Activated naive CD8-positive, alpha-beta T cell treated with anti-CD3 and anti-CD28 coated beads for 36 hours (primary cell): ENCODE measurements at regions not wholly inside any gene's neighbourhood (a gene's known extent, or its start where the extent isn't known, plus 50 kb on each side); places are given as distances from the start of the nearest gene placed in this dataset.
"Not testable (repeated sequence)": the region's sequence is repeated elsewhere in the genome, so short reads cannot be mapped to it uniquely, and the experiment has no call there.

Experiments used
- DNase-seq: peaks from one replicate; pipeline ENCODE4 v3.0.0; 2021
- H3K27ac Mint-ChIP-seq: one replicate; pipeline ENCODE4 v1.8.0; 2022; ENCODE audit warnings: mild to moderate bottlenecking, moderate library complexity, mixed read lengths
- H3K27me3 Mint-ChIP-seq: one replicate; pipeline ENCODE4 v1.8.0; 2022; ENCODE audit warnings: mild to moderate bottlenecking, mixed read lengths
- H3K36me3 Mint-ChIP-seq: one replicate; pipeline ENCODE4 v1.8.0; 2021; ENCODE audit warnings: mild to moderate bottlenecking, mixed read lengths
- H3K4me1 Mint-ChIP-seq: one replicate; pipeline ENCODE4 v1.8.0; 2021; ENCODE audit warnings: mixed read lengths
- H3K4me3 Mint-ChIP-seq: one replicate; pipeline ENCODE4 v1.8.0; 2022; ENCODE audit warnings: mild to moderate bottlenecking, moderate library complexity, mixed read lengths
- H3K9me3 Mint-ChIP-seq: one replicate; pipeline ENCODE4 v1.8.0; 2022; ENCODE audit warnings: mixed read lengths

DNA sequence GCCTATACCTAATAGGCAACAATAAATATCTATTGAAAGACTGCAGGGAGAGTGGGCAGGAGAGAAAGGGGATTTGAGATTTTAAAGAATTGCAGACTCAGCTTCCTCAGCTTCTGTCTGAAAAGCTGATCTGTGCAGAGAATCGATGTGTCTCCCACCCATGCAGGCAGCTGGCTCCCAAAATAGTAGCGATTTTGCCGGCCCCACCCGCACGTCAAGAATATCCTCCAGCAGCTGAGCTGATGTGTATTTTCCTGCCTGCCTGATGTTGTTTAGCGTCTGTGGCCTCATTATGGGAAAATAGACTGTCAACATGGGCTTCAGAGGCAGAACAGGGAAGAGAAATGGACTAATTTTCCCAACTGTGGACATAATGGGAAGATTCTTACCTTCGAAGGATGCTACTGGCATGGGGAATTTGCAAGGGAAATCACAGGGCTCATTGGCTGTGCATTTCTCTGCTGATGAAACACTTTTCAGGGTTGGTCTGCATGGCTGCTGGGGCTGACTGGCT is 699.8 kb downstream of the PTPRU start:
- DNase-seq = no peak
- Mint-ChIP-seq H3K4me3 (no peak overlapping the region), H3K27me3 (peaks cover 9% of the 10 kb centered on the region), H3K36me3 (no peaks in the 10 kb centered on the region), H3K9me3 (no peaks in the 10 kb centered on the region), H3K4me1 (no peaks in the 10 kb centered on the region), H3K27ac (no peak overlapping the region)

DNA sequence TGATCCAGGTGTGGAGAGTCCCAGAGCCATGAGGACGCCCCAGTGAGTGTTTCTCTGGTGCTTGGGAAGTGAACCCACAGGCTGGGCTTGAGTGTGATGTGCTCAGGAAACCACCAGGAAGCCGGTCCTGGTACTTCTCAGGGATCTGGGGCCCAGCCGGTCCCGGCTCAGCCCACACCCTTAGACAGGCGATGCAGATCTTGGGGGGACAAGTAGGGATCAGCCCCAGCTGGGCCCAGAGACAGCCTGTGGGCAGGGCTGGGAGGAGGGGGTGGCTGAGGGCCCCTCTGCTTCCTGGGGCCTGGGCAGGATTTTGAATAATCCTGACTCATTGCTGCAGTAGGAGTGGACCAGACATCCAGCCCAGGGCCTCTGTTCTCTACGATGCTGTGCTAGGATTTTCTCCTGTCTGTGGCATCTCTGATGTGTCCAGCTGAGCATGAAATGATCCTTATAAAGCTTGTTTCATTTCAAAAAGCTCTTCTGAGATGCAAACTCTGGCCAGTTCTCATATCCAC is 698.0 kb downstream of the PTPRU start:
- no peak overlapping the region for H3K4me3 Mint-ChIP-seq
- DNase-seq = no peak
- peaks cover 9% of the 10 kb centered on the region for H3K27me3 Mint-ChIP-seq
- no peak overlapping the region for H3K27ac Mint-ChIP-seq
- no peaks in the 10 kb centered on the region for H3K4me1 Mint-ChIP-seq
- no peaks in the 10 kb centered on the region for H3K36me3 Mint-ChIP-seq
- H3K9me3 Mint-ChIP-seq = no peaks in the 10 kb centered on the region

DNA sequence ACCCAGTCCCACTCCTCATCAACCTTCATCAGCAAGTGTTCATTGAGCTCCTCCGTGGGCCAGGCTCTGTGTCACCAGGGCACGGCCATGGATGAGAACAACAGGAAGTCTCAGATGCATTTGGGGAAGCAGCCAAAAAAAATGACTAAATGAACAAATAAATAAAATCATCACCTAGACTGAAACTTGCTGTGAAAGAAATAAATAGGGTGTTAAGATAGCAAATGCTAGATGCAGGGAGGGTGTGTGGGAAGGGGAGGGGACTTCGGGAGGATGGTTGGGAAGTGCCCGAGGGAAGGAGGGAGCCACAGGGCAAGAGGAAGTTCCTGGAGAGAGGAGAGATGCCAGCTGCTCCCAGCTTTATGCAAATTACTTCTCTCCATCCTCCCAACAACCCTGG is 696.7 kb downstream of the PTPRU start:
- no peaks in the 10 kb centered on the region for H3K4me1 Mint-ChIP-seq
- no peak overlapping the region for H3K27ac Mint-ChIP-seq
- no peaks in the 10 kb centered on the region for H3K36me3 Mint-ChIP-seq
- H3K4me3 Mint-ChIP-seq = no peak overlapping the region
- H3K9me3 Mint-ChIP-seq = no peaks in the 10 kb centered on the region
- DNase-seq = no peak
- peaks cover 9% of the 10 kb centered on the region for H3K27me3 Mint-ChIP-seq

DNA sequence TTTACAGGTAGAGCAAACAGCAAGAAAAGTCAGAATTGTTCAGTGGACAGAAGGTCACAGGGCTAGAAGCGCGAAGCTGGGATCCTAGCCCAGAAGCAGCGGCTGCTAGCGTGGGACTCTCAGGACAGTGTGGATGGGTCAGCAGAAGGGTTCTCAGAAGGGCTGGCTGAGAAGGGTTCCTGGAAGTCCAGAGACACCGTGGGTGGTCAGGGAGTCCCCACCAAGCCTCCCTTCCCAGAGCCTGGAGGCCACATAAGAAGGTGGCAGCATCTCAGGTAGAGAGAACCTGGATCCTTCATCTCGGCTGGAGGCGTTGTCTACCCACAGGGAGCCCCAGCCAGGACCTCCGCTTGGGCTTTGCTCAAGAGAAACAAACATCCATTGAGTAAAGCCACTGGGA is 696.3 kb downstream of the PTPRU start:
- no peaks in the 10 kb centered on the region for H3K9me3 Mint-ChIP-seq
- H3K27ac Mint-ChIP-seq = no peak overlapping the region
- H3K36me3 Mint-ChIP-seq = no peaks in the 10 kb centered on the region
- no peaks in the 10 kb centered on the region for H3K4me1 Mint-ChIP-seq
- H3K27me3 Mint-ChIP-seq = peaks cover 9% of the 10 kb centered on the region
- no peak for DNase-seq
- no peak overlapping the region for H3K4me3 Mint-ChIP-seq

DNA sequence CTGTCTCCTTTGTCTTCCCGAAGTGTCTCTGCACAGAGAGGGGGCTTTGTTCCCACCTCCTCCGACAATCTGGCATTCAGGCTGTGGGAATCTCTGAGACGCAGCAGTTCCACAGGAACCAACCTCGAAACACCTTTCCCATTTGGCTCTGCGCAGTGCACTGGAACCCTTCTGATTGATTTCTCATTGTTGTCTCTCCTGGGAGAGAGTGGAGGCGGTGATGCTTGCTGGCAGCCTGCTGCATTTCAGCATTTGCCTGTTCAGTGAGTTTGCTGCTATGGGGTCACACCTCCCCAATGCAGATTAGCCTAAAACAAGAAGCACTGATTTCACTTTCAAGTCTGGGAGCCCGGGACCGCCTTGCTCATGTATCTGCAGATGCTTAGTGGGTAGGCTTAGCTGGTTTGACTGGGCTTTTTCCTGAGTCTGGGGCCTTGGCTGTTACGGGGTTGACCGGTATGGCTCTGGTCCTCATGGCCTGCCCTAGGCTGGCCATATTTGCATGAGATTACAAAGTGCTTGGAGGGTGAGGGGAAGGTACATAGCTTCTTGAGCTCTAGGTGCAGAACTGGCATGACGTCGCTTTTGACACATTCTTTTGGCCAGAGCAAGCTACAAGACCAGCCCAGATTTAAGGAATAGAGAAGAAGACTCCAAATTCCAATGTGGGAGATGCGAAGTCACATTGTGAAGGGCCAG is 695.3 kb downstream of the PTPRU start:
- Mint-ChIP-seq H3K36me3 (no peaks in the 10 kb centered on the region), H3K27ac (no peak overlapping the region), H3K4me3 (no peak overlapping the region), H3K27me3 (peaks cover 9% of the 10 kb centered on the region), H3K9me3 (no peaks in the 10 kb centered on the region), H3K4me1 (no peaks in the 10 kb centered on the region)
- no peak for DNase-seq

DNA sequence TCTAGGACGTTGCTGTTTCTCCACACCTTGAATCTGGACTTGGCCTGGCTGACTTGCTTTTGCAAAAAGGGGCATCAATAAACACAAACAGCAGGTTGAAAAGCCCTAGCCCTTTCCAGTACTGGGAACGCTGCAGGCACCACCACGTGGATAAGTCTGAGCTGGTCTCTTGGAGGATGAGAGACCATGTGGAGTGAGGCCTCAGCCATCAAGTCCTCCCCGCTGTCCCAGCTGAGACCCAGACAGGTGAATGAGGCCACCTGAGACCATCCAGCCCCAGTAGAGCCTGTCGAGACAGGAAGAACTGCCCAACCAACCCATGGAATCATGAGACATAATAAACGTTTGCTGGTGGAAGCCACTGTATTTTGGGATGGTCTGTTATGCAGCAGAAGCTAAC is 688.7 kb downstream of the PTPRU start:
- Mint-ChIP-seq H3K9me3 (no peaks in the 10 kb centered on the region), H3K36me3 (no peaks in the 10 kb centered on the region), H3K27ac (no peak overlapping the region), H3K4me1 (no peaks in the 10 kb centered on the region), H3K4me3 (no peak overlapping the region), H3K27me3 (peaks cover 10% of the 10 kb centered on the region)
- no peak for DNase-seq

DNA sequence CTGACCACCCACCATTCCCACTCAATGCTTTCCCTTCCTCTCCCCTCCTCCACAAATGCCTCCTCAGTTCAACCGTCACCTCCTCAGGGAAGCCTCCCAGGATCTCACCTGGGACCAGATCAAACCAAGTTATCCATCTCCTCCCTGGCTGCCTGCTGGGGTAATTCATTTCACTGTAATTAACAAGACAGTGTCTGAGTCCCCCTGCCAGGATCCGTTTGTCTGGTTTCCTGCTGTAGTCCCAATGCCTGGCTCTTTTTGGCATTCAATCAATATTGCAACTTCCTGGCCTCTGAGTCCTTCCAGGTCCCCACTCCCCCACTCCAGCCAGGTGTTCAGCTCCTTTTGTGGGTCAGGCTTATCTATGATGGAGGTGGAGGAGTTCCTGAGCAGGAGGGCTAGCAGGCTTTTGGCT is 687.7 kb downstream of the PTPRU start:
- peaks cover 10% of the 10 kb centered on the region for H3K27me3 Mint-ChIP-seq
- H3K4me3 Mint-ChIP-seq = no peak overlapping the region
- H3K4me1 Mint-ChIP-seq = no peaks in the 10 kb centered on the region
- no peaks in the 10 kb centered on the region for H3K36me3 Mint-ChIP-seq
- H3K9me3 Mint-ChIP-seq = no peaks in the 10 kb centered on the region
- DNase-seq = no peak
- H3K27ac Mint-ChIP-seq = no peak overlapping the region

DNA sequence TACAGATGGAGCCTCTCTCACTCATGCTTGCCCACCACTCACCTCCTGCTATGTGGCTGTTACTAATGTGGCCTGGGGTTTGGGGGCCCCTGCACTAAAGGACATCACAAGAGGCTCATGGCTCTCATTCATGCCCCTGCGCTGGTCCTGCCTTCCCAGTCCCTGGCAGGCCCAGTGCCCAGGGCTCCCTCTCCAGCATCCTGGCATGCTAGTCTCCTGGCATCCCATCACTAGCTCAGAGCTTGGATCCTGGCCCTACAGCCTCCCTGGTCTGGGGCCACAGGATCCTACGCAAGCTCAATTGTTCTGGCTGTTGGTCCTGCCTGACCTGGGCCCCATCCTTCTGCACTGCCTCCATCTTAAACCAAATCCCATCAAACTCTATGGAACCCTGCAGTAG is 685.4 kb downstream of the PTPRU start:
- no peak for DNase-seq
- no peaks in the 10 kb centered on the region for H3K9me3 Mint-ChIP-seq
- peaks cover 10% of the 10 kb centered on the region for H3K27me3 Mint-ChIP-seq
- H3K4me3 Mint-ChIP-seq = no peak overlapping the region
- H3K36me3 Mint-ChIP-seq = no peaks in the 10 kb centered on the region
- no peaks in the 10 kb centered on the region for H3K4me1 Mint-ChIP-seq
- H3K27ac Mint-ChIP-seq = no peak overlapping the region

DNA sequence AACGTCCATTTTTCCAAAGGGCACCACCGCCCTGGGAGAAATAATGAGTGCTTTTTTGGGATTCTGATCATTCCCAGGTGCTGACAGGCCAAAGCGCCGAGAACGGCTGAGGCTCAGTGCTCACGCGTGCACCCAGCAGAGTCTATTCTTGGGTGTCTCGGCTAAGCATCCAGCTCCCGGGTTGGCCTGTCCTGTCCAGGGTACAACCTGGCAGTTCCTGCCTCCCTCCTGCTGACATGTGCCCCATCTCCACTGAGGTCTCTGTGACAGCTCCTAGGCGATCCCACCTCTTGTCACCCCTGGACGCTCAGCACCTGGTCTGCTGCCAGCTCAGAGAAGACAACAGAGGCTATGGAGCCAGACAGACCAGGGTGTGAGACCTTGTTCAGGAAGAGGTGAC is 684.5 kb downstream of the PTPRU start:
- H3K27me3 Mint-ChIP-seq = peaks cover 10% of the 10 kb centered on the region

DNA sequence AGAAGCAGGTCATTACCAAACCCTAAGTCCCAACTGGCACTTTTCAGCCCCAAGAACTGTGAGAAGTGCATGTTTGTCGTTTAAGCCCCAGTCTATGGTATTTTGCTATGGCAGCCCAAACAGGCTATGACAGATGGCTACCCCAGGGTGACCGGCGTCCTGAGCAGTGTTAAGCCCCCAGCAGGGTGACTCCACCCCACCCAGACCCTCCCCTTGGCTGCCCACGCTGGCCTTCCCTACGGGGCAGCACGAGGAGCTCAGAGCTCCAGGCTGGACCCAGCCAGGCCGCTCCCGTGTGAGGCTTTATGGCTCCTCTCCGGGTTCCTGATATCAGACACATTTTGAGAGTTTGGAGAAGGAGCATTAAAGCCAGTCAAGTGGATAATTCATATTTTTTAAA is 684.0 kb downstream of the PTPRU start:
- DNase-seq = no peak
- Mint-ChIP-seq H3K4me1 (no peaks in the 10 kb centered on the region), H3K36me3 (no peaks in the 10 kb centered on the region), H3K27me3 (peaks cover 10% of the 10 kb centered on the region), H3K27ac (no peak overlapping the region), H3K9me3 (no peaks in the 10 kb centered on the region), H3K4me3 (no peak overlapping the region)

More for the DNA sequence above, 684.5 kb downstream of the PTPRU start:
- no peaks in the 10 kb centered on the region for H3K36me3 Mint-ChIP-seq
- no peaks in the 10 kb centered on the region for H3K9me3 Mint-ChIP-seq
- no peak for DNase-seq
- no peak overlapping the region for H3K27ac Mint-ChIP-seq
- no peak overlapping the region for H3K4me3 Mint-ChIP-seq
- no peaks in the 10 kb centered on the region for H3K4me1 Mint-ChIP-seq

DNA sequence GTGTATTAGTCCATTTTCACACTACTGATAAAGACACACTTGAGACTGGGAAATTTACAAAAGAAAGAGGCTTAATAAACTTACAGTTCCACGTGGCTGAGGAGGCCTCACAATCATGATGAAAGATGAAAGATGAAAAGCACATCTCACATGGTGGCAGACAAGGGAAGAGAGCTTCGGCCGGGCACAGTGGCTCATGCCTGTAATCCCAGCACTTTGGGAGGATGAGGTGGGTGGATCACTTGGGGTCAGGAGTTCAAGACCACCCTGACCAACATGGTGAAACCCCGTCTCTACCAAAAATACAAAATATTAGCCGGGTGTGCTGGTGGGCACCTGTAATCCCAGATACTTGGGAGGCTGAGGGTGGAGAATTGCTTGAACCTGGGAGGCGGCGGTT is 682.7 kb downstream of the PTPRU start:
- not testable (repeated sequence) for H3K27ac Mint-ChIP-seq, H3K4me3 Mint-ChIP-seq, H3K36me3 Mint-ChIP-seq, DNase-seq, H3K4me1 Mint-ChIP-seq, H3K9me3 Mint-ChIP-seq
- peaks cover 14% of the 10 kb centered on the region for H3K27me3 Mint-ChIP-seq

DNA sequence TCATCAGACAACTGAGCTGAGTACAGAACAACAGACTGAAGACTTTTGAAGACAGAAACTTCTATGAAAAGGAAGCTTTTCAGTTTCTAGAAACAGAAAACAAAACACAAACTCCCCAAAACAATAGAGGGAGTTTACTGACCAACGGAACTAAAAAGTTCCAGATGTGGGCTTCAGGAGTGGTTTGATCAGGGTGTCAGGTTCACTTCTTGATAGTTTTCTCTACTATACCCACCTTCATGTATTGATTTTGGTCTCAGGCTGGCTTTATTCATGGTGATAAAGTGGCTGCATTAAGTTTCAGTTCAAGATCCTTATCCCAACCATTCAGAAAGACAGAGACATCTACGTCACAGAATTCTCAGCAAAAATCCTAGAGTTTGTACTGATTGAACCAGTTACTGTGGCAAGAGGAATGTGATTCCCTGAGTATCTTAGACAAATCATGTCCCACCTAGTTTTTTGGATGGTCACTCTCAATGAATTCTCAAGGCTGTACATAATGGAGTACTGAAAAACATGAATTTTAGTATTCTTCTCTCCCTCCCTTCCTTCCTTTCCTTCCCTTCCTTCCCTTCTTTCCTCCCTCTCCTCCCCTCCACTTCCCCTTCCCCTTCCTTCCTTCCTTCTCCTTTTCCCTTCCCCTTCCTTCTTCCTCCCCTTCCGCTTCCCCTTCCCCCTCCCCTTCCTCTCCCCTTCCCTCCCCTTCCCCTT is 680.5 kb downstream of the PTPRU start:
- no peak overlapping the region for H3K4me3 Mint-ChIP-seq
- H3K9me3 Mint-ChIP-seq = no peaks in the 10 kb centered on the region
- DNase-seq = no peak
- no peaks in the 10 kb centered on the region for H3K36me3 Mint-ChIP-seq
- no peaks in the 10 kb centered on the region for H3K4me1 Mint-ChIP-seq
- H3K27me3 Mint-ChIP-seq = peaks cover 20% of the 10 kb centered on the region
- H3K27ac Mint-ChIP-seq = no peak overlapping the region

DNA sequence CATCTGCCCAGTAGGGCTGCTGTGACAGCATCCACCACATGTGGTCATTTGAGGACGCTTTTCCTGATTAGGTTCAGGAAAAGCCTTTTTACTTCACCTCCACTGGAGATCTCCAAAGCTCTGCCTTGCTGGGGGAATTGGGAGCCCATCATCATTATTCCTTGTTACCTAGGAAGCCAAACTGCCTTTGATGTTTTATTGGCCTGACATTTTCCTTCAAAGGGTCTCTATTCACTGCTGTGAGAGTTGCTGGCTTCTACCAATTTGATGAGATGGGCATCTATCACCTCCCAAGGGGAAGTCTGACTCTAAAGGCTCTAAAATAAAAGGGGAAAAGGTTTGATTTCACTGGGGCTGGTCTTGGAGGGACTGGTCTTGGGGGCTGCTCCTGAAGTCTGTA is 678.6 kb downstream of the PTPRU start:
- Mint-ChIP-seq H3K27ac (no peak overlapping the region), H3K27me3 (peaks cover 24% of the 10 kb centered on the region), H3K36me3 (no peaks in the 10 kb centered on the region), H3K9me3 (no peaks in the 10 kb centered on the region), H3K4me3 (no peak overlapping the region), H3K4me1 (no peaks in the 10 kb centered on the region)
- DNase-seq = no peak

DNA sequence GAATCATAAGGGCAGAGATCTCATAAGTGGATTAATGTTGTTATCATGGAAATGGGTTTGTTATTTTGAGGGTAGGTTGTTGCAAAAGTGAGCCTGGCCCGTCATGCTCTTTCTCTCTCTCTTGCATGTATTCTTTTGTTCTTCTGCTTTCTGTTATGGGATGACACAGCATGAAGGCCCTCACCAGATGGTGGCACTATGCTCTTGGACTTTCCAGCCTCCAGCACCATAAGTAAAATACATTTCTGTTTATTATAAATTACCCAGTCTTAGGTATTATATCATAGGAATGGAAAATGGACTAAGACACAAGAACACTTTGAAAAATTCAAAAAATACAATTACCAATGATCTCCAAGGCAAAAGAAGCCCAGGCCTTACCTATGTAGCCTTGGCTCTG is 676.1 kb downstream of the PTPRU start:
- no peak overlapping the region for H3K4me3 Mint-ChIP-seq
- H3K27ac Mint-ChIP-seq = no peak overlapping the region
- H3K27me3 Mint-ChIP-seq = peaks cover 35% of the 10 kb centered on the region
- no peak for DNase-seq
- no peaks in the 10 kb centered on the region for H3K36me3 Mint-ChIP-seq
- H3K9me3 Mint-ChIP-seq = no peaks in the 10 kb centered on the region
- no peaks in the 10 kb centered on the region for H3K4me1 Mint-ChIP-seq

DNA sequence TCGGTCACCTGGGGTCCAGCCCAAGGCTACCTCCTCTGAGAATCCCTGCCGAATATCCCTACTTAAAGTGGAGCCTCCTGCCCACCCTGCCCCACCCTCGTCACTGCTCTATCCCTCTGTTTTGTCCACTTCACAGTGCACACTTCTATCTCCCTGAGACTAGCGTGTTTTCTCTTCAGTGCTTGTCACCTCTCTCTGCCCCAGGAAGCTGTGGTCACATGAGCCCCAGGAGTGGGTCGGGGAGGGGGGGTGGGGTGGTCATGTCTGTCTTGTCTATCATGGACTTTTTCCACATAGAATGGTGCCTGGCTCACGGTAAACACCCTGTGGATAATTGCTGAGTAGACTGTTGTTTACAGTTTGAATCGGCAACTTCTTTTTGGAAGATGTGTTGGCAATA is 673.6 kb downstream of the PTPRU start:
- H3K27me3 Mint-ChIP-seq = peaks cover 32% of the 10 kb centered on the region
- no peaks in the 10 kb centered on the region for H3K4me1 Mint-ChIP-seq
- H3K27ac Mint-ChIP-seq = no peak overlapping the region
- no peaks in the 10 kb centered on the region for H3K36me3 Mint-ChIP-seq
- no peak overlapping the region for H3K4me3 Mint-ChIP-seq
- no peaks in the 10 kb centered on the region for H3K9me3 Mint-ChIP-seq
- DNase-seq = no peak

DNA sequence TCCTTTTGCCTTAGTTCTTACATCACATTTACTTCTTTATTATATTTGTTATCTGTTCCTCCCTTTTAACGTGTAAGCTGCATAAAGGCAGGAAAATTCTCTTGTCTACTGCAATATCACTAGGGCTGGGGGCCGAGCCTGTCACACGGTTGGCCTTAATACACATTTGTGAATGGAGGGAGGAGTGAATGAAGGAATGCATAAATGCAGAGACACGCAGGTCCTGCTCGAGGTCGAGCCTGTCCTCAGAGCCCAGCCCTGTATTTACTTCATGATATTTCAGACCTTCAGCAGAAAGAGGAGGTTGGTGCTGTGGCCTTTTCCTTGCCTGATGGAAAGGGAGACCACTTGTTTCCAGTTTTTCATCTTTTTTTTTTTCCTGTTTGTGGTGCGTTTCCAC is 671.3 kb downstream of the PTPRU start:
- Mint-ChIP-seq H3K9me3 (no peaks in the 10 kb centered on the region), H3K27ac (no peak overlapping the region), H3K27me3 (peaks cover 25% of the 10 kb centered on the region), H3K4me1 (no peaks in the 10 kb centered on the region), H3K4me3 (no peak overlapping the region), H3K36me3 (no peaks in the 10 kb centered on the region)
- DNase-seq = no peak
